GM23338 (cell line): ENCODE measurements at regions not wholly inside any gene's neighbourhood (a gene's known extent, or its start where the extent isn't known, plus 50 kb on each side); places are given as distances from the start of the nearest gene placed in this dataset.

Source experiments
- EZH2 ChIP-seq: fragments of 200-600 bp; sonication (generic); IDR thresholded peaks from one replicate; pipeline ENCODE4 v1.8.0; 2017; ENCODE audit warnings: antibody characterized with exemption, mild to moderate bottlenecking, low read depth; ENCODE audit not compliant: unreplicated experiment
- EZH2phosphoT487 ChIP-seq: fragments of 200-600 bp; sonication (generic); IDR thresholded peaks from one replicate; pipeline ENCODE4 v1.8.1; 2018; ENCODE audit warnings: antibody characterized with exemption; ENCODE audit not compliant: unreplicated experiment
- POLR2AphosphoS5 ChIP-seq: IDR thresholded peaks from 2 replicates; pipeline ENCODE4 v1.6.1; 2016; ENCODE audit warnings: antibody characterized with exemption, low read depth
- REST ChIP-seq: IDR thresholded peaks from one replicate; pipeline ENCODE4 v1.6.1; 2018; ENCODE audit warnings: antibody characterized with exemption; ENCODE audit not compliant: unreplicated experiment
- ZNF114 ChIP-seq: fragments of 250-450 bp; sonication (Bioruptor Pico); IDR thresholded peaks from 2 replicates; pipeline ENCODE4 v1.5.0; 2020; ENCODE audit warnings: mild to moderate bottlenecking, moderate library complexity
- ZNF331 ChIP-seq: fragments of 250-450 bp; sonication (Bioruptor Pico); IDR thresholded peaks from 2 replicates; pipeline ENCODE4 v1.5.0; 2020; ENCODE audit warnings: low read depth, mild to moderate bottlenecking, moderate library complexity
- TF ChIP-seq, protein P1 (sequence below), 2 experiments: fragments of 200-600 bp in 1 of 2; sonication (generic) in 1 of 2; conservative IDR thresholded peaks; 2 replicates each; pipeline versions ENCODE4 v1.5.1 to v1.6.1; 2016 to 2017; ENCODE audit warnings: antibody characterized with exemption in 2 of 2, low read depth in 2 of 2, mild to moderate bottlenecking in 2 of 2, moderate library complexity in 1 of 2
- TF ChIP-seq, protein P2 (sequence below): IDR thresholded peaks from 2 replicates; pipeline ENCODE4 v1.6.1; 2016; ENCODE audit warnings: antibody characterized with exemption

DNA sequence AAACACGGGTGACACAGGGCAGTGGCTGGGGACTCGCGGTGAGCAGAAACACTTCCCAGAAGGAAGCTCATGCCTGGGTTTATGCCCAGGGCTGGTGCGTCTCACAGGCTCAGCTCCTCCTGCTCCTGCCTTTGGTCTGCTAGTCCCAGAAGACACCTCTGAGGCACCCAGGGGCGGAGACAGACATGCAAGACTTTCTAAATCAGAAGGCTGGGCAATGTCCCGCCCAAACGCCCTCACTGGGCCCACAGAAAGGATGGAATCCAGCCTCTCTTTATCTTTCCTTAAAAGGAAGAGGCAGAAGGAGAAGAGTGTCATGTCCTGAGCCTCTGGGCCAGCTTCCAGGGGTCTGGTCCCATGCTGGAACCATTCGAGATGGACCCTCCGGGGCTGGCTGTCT is 197.7 kb upstream of the RPL38 start:
- TF ChIP-seq, protein P1, sequence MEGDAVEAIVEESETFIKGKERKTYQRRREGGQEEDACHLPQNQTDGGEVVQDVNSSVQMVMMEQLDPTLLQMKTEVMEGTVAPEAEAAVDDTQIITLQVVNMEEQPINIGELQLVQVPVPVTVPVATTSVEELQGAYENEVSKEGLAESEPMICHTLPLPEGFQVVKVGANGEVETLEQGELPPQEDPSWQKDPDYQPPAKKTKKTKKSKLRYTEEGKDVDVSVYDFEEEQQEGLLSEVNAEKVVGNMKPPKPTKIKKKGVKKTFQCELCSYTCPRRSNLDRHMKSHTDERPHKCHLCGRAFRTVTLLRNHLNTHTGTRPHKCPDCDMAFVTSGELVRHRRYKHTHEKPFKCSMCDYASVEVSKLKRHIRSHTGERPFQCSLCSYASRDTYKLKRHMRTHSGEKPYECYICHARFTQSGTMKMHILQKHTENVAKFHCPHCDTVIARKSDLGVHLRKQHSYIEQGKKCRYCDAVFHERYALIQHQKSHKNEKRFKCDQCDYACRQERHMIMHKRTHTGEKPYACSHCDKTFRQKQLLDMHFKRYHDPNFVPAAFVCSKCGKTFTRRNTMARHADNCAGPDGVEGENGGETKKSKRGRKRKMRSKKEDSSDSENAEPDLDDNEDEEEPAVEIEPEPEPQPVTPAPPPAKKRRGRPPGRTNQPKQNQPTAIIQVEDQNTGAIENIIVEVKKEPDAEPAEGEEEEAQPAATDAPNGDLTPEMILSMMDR (conservative IDR thresholded peaks at IDR 0.05; ENCODE audit: low read depth in 2 of 2): no peak
- TF ChIP-seq EZH2phosphoT487 (no peak), POLR2AphosphoS5 (no peak), EZH2 (no peak), REST (no peak), ZNF114 (CRISPR knock-in tag) (no peak), ZNF331 (CRISPR knock-in tag) (no peak)
- TF ChIP-seq, protein P2, sequence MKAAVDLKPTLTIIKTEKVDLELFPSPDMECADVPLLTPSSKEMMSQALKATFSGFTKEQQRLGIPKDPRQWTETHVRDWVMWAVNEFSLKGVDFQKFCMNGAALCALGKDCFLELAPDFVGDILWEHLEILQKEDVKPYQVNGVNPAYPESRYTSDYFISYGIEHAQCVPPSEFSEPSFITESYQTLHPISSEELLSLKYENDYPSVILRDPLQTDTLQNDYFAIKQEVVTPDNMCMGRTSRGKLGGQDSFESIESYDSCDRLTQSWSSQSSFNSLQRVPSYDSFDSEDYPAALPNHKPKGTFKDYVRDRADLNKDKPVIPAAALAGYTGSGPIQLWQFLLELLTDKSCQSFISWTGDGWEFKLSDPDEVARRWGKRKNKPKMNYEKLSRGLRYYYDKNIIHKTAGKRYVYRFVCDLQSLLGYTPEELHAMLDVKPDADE: no peak
